Endometrium (tissue), 2 donors: ENCODE measurements at regions not wholly inside any gene's neighbourhood (a gene's known extent, or its start where the extent isn't known, plus 50 kb on each side); places are given as distances from the start of the nearest gene placed in this dataset.

Experiments used
- FAIRE-seq: peaks from 2 replicates; lab custom pipeline; 2012; peaks lifted over from hg19 to GRCh38; lab: Jason Lieb, UNC
- donor health status: control.
- donor health status: control.

- FAIRE-seq: no peak
These were observed 260.7 kb downstream of the MN1 start for GRCh38 chr22:27540656-27541396.

- FAIRE-seq: no peak
These were observed 259.7 kb downstream of the MN1 start for GRCh38 chr22:27541836-27542235.

DNA sequence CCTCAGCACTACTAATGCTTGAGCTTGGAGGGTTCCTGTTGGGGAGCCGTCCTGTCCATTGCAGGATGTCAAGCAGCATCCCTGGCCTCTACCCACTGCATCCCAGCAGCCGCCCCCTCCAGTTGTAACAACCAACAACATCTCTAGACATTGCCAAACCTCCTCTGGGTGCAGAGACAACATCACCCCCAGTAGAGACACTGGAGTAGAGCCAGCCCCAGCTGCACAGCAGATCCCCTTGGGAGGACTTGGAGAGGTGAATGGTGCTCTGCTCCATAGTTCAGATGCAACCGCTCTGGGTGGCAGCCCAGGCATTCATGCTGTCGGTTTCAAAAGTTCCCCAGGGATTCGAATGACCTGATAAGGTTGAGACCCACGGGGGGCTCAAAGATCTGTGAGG, 259.0 kb downstream of the MN1 start:
- no peak for FAIRE-seq

- FAIRE-seq: no peak
These were observed 258.1 kb downstream of the MN1 start for GRCh38 chr22:27543460-27543859.

DNA sequence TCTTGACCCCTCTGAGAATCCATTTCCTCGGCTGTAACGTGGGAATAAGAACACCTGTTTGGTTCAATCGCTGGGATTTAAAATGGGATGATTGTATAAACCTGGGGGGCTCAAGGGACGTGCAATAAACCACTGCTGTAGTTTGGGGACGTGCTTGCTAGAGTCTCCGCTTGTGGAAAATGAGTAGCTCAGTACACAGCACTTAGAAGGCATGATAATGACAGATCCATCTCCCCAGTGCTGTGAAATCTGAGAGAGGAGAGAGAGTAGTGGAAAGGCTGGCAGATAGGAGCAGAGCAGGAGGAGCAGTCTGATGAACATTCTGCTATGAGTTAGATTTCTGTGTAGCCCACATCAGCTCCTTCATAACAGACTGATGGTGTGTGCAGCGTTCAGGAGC, 256.5 kb downstream of the MN1 start:
- no peak for FAIRE-seq

DNA sequence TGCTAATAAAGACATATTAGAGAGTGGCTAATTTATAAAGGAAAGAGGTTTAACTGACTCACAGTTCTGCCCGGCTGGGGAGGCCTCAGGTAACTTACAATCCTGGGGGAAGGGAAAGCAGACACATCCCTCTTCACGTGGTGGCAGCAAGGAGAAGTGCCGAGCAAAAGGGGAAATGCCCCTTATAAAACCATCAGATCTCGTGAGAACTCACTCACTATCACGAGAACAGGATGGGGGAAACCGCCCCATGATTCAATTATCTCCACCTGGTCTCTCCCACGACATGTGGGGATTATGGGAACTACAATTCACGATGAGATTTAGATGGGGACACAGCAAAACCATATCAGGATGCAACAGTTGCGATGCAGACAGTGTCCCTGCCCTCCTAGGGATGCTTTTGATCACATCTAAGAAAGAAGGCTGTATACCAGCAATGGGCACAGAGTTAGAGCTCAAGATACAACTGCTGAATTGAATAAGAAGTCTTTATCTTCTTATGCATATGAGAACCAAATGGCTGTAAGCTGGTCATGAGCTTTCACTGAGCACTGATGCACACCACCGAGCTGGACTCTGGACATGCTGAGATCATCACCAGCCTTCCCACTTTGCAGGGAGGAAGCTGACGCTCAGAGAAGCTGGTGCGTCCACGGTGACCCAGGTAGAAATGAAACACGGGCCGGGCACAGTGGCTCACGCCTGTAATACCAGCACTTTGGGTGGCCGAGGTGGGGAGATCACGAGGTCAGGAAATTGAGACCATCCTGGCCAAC, 255.2 kb downstream of the MN1 start:
- FAIRE-seq: no peak

DNA sequence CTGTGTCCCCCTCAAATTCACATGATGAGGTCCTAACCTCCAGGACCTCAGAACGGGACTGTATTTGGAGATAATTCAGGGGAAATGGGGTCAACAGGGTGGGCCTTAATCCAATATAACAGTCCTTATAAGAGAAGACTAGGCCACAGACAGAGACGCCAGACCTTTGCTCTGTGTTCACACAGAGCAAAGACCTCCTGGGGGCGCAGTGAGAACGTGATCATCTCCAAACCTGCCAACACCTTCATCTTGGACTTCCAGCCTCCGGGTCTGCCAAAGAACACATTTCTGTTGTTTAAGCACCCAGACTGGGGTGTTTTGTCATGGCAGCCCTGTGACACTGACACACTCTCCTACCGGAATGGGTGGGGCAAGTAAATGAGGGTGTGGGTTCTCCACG, 250.2 kb downstream of the MN1 start:
- no peak for FAIRE-seq

GRCh38 chr22:27552176-27552575, 249.4 kb downstream of the MN1 start:
- no peak for FAIRE-seq

DNA sequence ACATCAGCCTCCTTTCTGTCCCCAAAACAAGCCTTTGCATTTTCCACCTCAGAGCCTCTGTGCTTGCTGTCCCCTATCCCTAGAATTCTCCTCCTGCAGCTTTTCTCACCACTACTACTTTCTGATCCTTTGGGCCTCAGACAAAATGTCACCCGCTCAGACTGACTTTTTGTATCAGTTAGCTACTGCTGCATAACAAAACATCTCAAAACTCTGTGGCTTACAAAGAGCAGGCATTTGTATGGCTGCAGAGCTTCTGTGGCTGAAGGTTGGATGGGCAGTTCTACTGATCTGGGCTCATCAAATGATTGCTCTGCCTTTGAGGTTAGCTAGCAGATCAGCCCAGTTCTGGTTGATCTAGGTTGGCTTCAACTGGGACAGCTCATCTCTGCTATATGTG, 248.7 kb downstream of the MN1 start:
- no peak for FAIRE-seq

DNA sequence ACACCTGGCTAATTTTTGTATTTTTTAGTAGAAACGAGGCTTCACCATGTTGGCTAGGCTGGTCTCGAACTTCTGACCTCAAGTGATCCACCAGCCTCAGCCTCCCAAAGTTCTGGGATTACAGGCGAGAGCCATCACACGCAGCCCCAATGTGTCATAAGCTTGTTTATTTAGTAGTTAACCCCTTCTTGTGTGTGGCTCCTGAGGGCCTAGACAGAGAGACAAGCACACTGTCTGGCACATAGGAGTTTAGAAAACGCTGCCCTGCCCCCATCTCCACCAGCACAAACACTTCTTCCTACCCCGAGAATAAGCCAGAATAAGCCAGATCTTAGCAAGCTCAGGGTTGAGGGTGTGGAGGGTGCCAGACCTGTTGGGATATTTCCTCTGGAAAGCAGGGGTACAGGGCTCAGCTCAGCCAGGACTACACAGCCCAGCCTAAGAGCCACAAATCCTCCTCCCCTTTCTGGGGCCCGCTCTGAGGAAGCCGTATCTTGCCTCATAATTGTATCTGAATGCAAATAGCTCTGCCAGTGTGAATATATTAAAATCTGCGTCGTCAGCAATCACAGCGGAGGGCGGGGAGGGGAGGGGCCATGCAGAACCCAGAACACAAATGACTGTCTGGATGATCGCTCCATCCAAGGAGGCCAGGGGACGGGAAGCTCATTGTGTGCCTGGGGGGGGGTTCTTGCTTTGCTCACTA, 247.3 kb downstream of the MN1 start:
- FAIRE-seq: no peak

- no peak for FAIRE-seq
These were observed 246.6 kb downstream of the MN1 start for GRCh38 chr22:27554841-27555456.

DNA sequence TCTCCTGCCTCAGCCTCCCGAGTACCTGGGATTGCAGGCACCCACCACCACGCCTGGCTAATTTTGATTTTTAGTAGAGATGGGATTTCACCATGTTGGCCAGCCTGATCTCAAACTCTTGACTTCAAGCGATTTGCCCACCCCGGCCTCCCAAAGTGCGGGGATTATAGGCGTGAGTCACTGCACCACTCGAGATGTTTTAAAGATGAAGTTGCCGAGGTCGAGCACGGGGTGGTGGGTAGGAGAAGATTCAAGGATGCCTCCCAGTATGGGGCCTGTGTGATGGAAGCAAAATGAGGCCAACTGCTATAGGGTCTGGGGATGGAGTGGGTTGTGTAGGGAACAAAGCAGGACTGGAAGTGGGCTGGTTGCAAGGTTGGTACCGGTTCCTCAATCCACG, 245.2 kb downstream of the MN1 start:
- FAIRE-seq: no peak

DNA sequence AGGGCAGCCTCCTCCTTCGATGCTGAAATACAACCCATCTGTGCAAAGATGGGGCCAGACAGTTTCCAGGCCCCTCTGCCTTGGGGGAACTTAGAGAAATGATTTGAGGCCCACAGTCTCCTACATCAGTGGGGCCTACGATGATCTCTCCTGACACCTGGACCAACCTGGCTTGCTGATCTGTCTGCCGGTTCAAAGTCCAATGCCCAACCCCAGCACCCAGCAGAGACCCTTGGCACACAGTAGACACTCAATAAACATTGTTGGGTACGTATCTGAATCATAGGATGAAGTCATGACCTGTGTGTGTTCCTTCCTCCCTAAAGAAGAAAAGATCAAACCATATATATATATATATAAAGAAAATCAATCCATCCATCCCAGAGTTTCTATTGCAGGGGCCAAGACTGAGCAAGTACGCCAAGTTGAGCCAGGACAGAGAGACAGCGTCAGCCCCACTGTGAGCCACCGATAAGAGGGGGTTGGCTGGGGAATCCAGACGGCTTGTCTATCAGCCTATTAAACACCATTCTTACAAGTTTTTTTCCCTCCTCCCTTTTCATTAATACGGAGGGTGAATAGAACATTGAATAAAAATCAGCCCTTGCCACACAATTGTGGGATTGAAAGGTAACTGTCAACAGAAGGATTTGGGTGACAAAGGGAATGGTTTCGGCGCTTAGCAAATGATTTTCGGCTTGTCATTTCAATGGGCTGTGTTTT, 244.1 kb downstream of the MN1 start:
- no peak for FAIRE-seq

DNA sequence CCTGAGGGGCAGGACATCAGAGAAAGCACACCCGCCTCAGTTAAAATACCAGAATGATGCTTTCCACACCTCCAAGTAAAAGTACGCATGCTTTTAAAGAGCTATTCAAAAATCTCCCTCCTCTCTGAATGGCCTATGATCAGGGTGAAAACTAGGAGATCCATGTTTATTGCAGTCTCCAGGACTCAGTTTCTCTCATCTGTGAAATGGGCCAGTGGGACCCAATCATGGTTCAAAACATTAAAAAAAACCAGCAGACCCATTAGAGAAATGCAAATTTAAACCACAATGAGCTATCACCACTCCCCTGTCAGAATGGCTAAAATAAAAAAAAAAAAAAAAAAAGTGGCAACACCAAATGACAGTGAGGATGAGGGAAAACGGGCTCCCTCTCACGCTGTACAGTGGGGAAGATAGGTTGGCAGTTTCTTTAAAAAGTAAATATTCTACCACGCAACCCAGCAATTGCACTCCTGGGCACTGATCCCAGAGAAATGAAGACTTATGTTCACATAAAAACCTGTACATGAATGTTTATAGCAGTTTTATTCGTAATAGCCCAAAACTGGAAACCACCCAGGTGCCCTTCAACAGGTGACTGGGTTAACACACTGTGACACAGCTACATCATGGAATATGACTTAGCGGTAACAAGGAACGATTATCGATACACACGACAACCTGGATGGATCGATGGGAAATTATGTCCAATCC, 242.7 kb downstream of the MN1 start:
- FAIRE-seq: no peak

DNA sequence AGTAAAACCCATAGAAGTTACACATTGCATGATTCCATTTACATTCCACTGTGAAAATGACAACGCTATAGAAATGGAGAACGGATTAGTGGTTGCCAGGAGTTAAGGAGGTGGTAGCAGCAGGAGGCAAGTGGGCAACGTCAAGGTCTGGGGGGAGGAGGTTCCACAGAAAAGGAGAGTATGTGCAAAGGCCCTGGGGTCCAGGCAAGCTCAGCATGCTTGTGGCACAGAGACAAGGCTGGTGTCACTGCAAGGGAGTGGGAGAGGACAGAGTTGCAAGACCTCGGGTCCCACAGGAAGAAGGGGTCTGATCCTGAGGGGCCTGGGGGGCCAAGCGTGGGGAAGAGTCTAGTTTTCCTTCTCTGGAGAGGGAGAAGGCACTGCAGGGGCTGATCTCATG, 240.8 kb downstream of the MN1 start:
- no peak for FAIRE-seq

GRCh38 chr22:27561286-27561904, 240.2 kb downstream of the MN1 start:
- no peak for FAIRE-seq

- FAIRE-seq: no peak
These were observed 236.8 kb downstream of the MN1 start for GRCh38 chr22:27564806-27565205.

GRCh38 chr22:27566602-27567001, 235.0 kb downstream of the MN1 start:
- no peak for FAIRE-seq

GRCh38 chr22:27568265-27568664, 233.3 kb downstream of the MN1 start:
- no peak for FAIRE-seq

DNA sequence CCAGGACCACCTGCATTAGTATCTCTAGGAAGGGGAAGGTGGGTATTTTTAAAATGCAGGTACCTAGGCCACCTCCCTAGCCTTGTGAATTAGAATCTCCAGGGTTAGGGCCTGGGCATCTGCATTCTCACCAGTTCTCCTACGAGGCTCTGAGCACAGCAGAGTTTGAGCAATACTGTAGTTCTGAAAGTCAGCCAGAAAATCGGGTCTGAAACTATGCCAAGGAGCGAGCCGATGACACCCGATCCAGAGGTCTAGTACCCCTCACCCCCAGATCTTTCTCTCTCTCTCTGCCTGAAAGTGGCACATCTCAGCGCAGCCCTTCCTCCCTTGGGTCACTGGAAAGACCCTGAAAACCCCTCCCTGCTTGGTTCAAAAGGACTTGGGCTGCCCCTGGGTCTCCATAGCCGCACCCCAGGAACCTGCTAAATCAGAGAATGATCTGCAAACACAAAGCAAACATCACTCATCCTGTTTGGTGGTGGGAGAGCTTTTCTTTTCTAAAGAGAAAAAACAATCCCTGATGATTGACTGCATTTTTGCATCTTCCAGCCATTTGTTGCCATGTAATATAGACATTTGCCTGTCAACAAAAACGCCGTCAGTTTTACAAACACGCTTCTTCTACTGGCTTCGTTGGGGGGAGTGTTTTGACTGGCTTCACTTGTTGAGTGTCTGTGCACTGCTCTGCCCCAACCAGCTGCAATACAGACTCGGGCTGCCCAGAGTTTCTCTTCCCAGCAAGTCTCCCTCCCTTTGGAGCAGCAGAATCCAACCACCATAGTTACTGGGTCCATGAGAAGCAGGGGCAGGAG, 229.9 kb downstream of the MN1 start:
- no peak for FAIRE-seq
